Transverse colon (tissue), 4 donors: ENCODE measurements at regions not wholly inside any gene's neighbourhood (a gene's known extent, or its start where the extent isn't known, plus 50 kb on each side); places are given as distances from the start of the nearest gene placed in this dataset.

ENCODE experiments used
- DNase-seq: peaks from one replicate; pipeline ENCODE4 v3.0.0-alpha.2; 2019
- H3K27ac ChIP-seq, 4 donors: fragments of 200-600 bp; sonication (generic); 2 replicates each; pipeline ENCODE4 v1.5.1; 2016 to 2018; ENCODE audit warnings: inconsistent platforms in 4 of 4
- H3K27me3 ChIP-seq: fragments of 200-600 bp; sonication (generic); 2 replicates; pipeline ENCODE4 v1.5.1; 2017; ENCODE audit warnings: inconsistent platforms
- H3K36me3 ChIP-seq, 4 donors: fragments of 200-600 bp; sonication (generic); 2 replicates each; pipeline ENCODE4 v1.5.1; 2017 to 2019; ENCODE audit warnings: inconsistent platforms in 4 of 4
- H3K4me1 ChIP-seq, 4 donors: fragments of 200-600 bp; sonication (generic); 2 replicates each; pipeline ENCODE4 v1.5.1; 2017 to 2020; ENCODE audit warnings: inconsistent platforms in 4 of 4
- H3K4me3 ChIP-seq, 4 donors: fragments of 200-600 bp; sonication (generic); 1 replicate in 1 of 4; 2 replicates in 3 of 4; pipeline versions ENCODE4 v1.5.1 to v1.6.1; 2017 to 2019; ENCODE audit warnings: inconsistent platforms in 4 of 4
- H3K9me3 ChIP-seq, 2 donors: fragments of 200-600 bp; sonication (generic); 2 replicates each; pipeline ENCODE4 v1.5.1; 2017 to 2019; ENCODE audit warnings: inconsistent platforms in 2 of 2
- CTCF ChIP-seq, 5 experiments: fragments of 200-600 bp in 3 of 5; fragments of 450-650 bp in 2 of 5; sonication (generic) in 3 of 5; IDR thresholded peaks; 1 replicate in 2 of 5; 2 replicates in 3 of 5; pipeline ENCODE4 v1.5.1; 2016 to 2017; ENCODE audit warnings: antibody characterized with exemption in 5 of 5, inconsistent platforms in 3 of 5, mild to moderate bottlenecking in 2 of 5, moderate library complexity in 1 of 5
- EP300 ChIP-seq: sonication (generic); formaldehyde crosslinking; IDR thresholded peaks from one replicate; pipeline ENCODE4 v1.6.1; 2017; ENCODE audit warnings: antibody characterized with exemption, low read depth
- POLR2A ChIP-seq: fragments of 450-650 bp; IDR thresholded peaks from one replicate; pipeline ENCODE4 v1.6.1; 2016; ENCODE audit warnings: antibody characterized with exemption, mild to moderate bottlenecking, moderate library complexity
- POLR2AphosphoS5 ChIP-seq, 3 donors: sonication (generic); formaldehyde crosslinking; IDR thresholded peaks; one replicate each; pipeline ENCODE4 v1.6.1; 2016; ENCODE audit warnings: antibody characterized with exemption in 3 of 3
- whole genome bisulfite sequencing, 2 donors: methylation state at CpG; one replicate each; pipeline ENCODE4 v1.1.5; 2018; ENCODE audit warnings: low coverage in 1 of 2; 5-methylcytosine and 5-hydroxymethylcytosine counted together
- in situ Hi-C, 4 donors: fragments of 200-750 bp; cut with MboI; loops; one replicate each; pipeline versions ENCODE4 v1.15.0 to v1.15.1; 2017; ENCODE audit warnings: low sequenced_read_pairs in 3 of 4, low pct_ligation_motif_present in 1 of 4, low pct_unique_long_range_greater_than_20kb in 1 of 4
- intact Hi-C: fragments of 100-400 bp; cut with DNase I; formaldehyde crosslinking; loops from one replicate; pipeline ENCODE4 v1.15.1; 2023; ENCODE audit warnings: low total_unique reads

- WGBS, 2 donors, result 66 to 75% methylated on average over 2 of the region's 2 CpGs
Observed at GRCh38 chr1:192080684-192081083, 77.6 kb upstream of the RGS18 start.

GRCh38 chr1:192081359-192081758 is 76.9 kb upstream of the RGS18 start:
- in situ Hi-C loops, result no loop called here
- no peak for TF ChIP-seq EP300
- TF ChIP-seq POLR2A, result no peak
- TF ChIP-seq POLR2AphosphoS5 (IDR thresholded peaks at IDR 0.05), result no peak
- no peak for TF ChIP-seq CTCF (IDR thresholded peaks at IDR 0.05)
- no peaks in the 10 kb centered on the region for H3K36me3 ChIP-seq

More at GRCh38 chr1:192080684-192081083, 77.6 kb upstream of the RGS18 start:
- DNase-seq, result no peak
- Histone ChIP-seq H3K4me1 (no peaks in the 10 kb centered on the region), H3K27ac (no peak overlapping the region), H3K9me3 (no peaks in the 10 kb centered on the region), H3K36me3 (no peaks in the 10 kb centered on the region), H3K27me3 (no peaks in the 10 kb centered on the region), H3K4me3 (no peak overlapping the region)
- in situ Hi-C loops, result no loop called here
- TF ChIP-seq EP300, result no peak
- intact Hi-C loops, result no loop called here

GRCh38 chr1:192086644-192087043 is 71.6 kb upstream of the RGS18 start:
- Histone ChIP-seq H3K27ac (peak overlapping the region in 1 of 4 donors; percentile 39), H3K4me3 (no peak overlapping the region), H3K36me3 (no peaks in the 10 kb centered on the region), H3K4me1 (peaks cover 0 to 12% (median 0%) of the 10 kb centered on the region in 4 donors), H3K9me3 (no peaks in the 10 kb centered on the region), H3K27me3 (no peaks in the 10 kb centered on the region)
- intact Hi-C loops, result no loop called here
- TF ChIP-seq POLR2A, result no peak
- TF ChIP-seq POLR2AphosphoS5 (IDR thresholded peaks at IDR 0.05), result no peak
- no peak for TF ChIP-seq CTCF (IDR thresholded peaks at IDR 0.05)
- TF ChIP-seq EP300, result no peak
- WGBS, 2 donors, result 27 to 50% methylated on average over 1 of the region's 1 CpG
- DNase-seq, result no peak
- in situ Hi-C loops, result no loop called here

More at GRCh38 chr1:192081359-192081758, 76.9 kb upstream of the RGS18 start:
- no peak for DNase-seq
- Histone ChIP-seq H3K4me3 (no peak overlapping the region), H3K27me3 (no peaks in the 10 kb centered on the region), H3K27ac (no peak overlapping the region), H3K9me3 (no peaks in the 10 kb centered on the region), H3K4me1 (no peaks in the 10 kb centered on the region)
- intact Hi-C loops, result no loop called here

GRCh38 chr1:192087334-192087733 is 70.9 kb upstream of the RGS18 start:
- Histone ChIP-seq H3K27ac (peak overlapping the region in 1 of 4 donors; percentile 39), H3K36me3 (no peaks in the 10 kb centered on the region), H3K4me1 (peaks cover 0 to 12% (median 0%) of the 10 kb centered on the region in 4 donors), H3K4me3 (no peak overlapping the region), H3K27me3 (no peaks in the 10 kb centered on the region), H3K9me3 (no peaks in the 10 kb centered on the region)
- WGBS, 2 donors, result 70 to 78% methylated on average over 1 of the region's 1 CpG
- in situ Hi-C loops, result no loop called here
- DNase-seq, result no peak
- intact Hi-C loops, result no loop called here
- TF ChIP-seq POLR2A (no peak), CTCF (IDR thresholded peaks at IDR 0.05) (no peak), EP300 (no peak), POLR2AphosphoS5 (IDR thresholded peaks at IDR 0.05) (no peak)

- no peaks in the 10 kb centered on the region for H3K27me3 ChIP-seq
- no peak for DNase-seq
- H3K27ac ChIP-seq, result no peak overlapping the region
- TF ChIP-seq CTCF (IDR thresholded peaks at IDR 0.05) (no peak), POLR2AphosphoS5 (IDR thresholded peaks at IDR 0.05) (no peak), POLR2A (no peak), EP300 (no peak)
- H3K9me3 ChIP-seq, result no peaks in the 10 kb centered on the region
- H3K4me1 ChIP-seq, result peaks cover 0 to 12% (median 0%) of the 10 kb centered on the region in 4 donors
- intact Hi-C loops (no loop called here), in situ Hi-C loops (no loop called here)
- WGBS, 2 donors, result 28% methylated on average over 2 of the region's 2 CpGs; no CpG with 5 or more reads in 1 of the 2 donors
- no peaks in the 10 kb centered on the region for H3K36me3 ChIP-seq
- H3K4me3 ChIP-seq, result no peak overlapping the region
Observed at GRCh38 chr1:192088496-192088895, 69.8 kb upstream of the RGS18 start.
